ENCODE measurements at regions not wholly inside any gene's neighbourhood (a gene's known extent, or its start where the extent isn't known, plus 50 kb on each side); places are given as distances from the start of the nearest gene placed in this dataset.
A peak's percentile ranks its signal among the peaks of the same experiment; 100 is the strongest.

DNA sequence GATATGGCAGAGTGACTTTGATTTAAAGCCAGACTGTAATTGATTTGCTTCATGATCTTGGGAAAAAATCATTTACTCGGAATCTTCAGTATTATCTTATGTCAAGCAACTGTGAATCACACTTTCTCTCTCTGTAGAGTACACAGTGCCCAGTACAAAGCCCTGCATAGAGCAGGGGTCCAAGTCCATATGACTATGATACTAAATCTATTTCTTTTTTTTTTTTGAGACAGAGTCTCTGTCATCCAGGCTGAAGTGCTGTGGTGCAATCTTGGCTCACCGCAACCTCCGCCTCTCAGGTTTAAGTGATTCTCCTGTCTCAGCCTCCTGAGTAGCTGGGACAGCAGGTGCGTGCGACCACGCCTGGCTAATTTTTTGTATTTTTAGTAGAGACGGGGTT is 194.8 kb upstream of the SEMA6A start:
- H3K36me3 ChIP-seq (ENCODE audit: control insufficient read depth, insufficient read depth, low read length): no peaks in the 10 kb centered on the region
- no peaks in the 10 kb centered on the region for H3K27me3 ChIP-seq (ENCODE audit: control insufficient read depth, insufficient read depth, low read length)
- WGBS (ENCODE audit: insufficient coverage): 94% methylated on average over 6 of the region's 7 CpGs
- no peak overlapping the region for H3K4me3 ChIP-seq (ENCODE audit: low read length)
- H3K27ac ChIP-seq (ENCODE audit: low read length): no peak overlapping the region
- H3K4me1 ChIP-seq (ENCODE audit: control insufficient read depth, insufficient read depth, low read length): peaks cover 9% of the 10 kb centered on the region
- no peaks in the 10 kb centered on the region for H3K9me3 ChIP-seq (replicated peaks; ENCODE audit: control insufficient read depth, low read depth, low read length)
- DNase-seq: no peak

DNA sequence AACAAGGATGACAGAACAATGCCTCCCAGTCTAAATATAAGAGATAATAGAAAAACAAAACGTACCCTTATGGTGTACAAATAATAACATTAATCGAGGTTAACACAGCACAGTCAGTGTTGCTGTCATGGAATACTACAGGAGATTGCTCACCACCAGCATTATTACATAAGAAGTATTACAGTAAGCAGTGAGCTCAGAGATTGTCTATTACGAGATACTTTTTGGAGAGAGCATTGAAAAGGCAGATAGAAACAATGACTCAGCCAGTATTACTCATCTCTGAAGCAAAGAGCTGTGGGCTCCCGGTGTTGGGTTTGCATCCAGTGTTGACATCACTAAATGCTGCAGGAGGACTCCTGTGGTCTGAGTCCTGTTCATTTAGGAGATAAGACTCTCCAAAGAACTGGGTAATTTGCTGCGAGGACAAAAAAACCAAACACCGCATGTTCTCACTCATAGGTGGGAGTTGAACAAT is 191.9 kb upstream of the SEMA6A start:
- DNase-seq: peak; percentile 68
- Histone ChIP-seq H3K36me3 (ENCODE audit: control insufficient read depth, insufficient read depth, low read length) (no peaks in the 10 kb centered on the region), H3K4me3 (ENCODE audit: low read length) (no peak overlapping the region), H3K27ac (ENCODE audit: low read length) (no peak overlapping the region), H3K9me3 (replicated peaks; ENCODE audit: control insufficient read depth, low read depth, low read length) (no peaks in the 10 kb centered on the region), H3K27me3 (ENCODE audit: control insufficient read depth, insufficient read depth, low read length) (no peaks in the 10 kb centered on the region), H3K4me1 (ENCODE audit: control insufficient read depth, insufficient read depth, low read length) (peaks cover 6% of the 10 kb centered on the region)
- 61% methylated on average over 3 of the region's 6 CpGs for WGBS (ENCODE audit: insufficient coverage)

- H3K27ac ChIP-seq (ENCODE audit: low read length): no peak overlapping the region
- H3K27me3 ChIP-seq (ENCODE audit: control insufficient read depth, insufficient read depth, low read length): no peaks in the 10 kb centered on the region
- no peaks in the 10 kb centered on the region for H3K4me1 ChIP-seq (ENCODE audit: control insufficient read depth, insufficient read depth, low read length)
- H3K36me3 ChIP-seq (ENCODE audit: control insufficient read depth, insufficient read depth, low read length): no peaks in the 10 kb centered on the region
- H3K4me3 ChIP-seq (ENCODE audit: low read length): no peak overlapping the region
- DNase-seq: no peak
- no peaks in the 10 kb centered on the region for H3K9me3 ChIP-seq (replicated peaks; ENCODE audit: control insufficient read depth, low read depth, low read length)
- no CpG with 5 or more reads among the region's 1 CpG for WGBS (ENCODE audit: insufficient coverage)
Measured at GRCh38 chr5:116765441-116765840, 190.8 kb upstream of the SEMA6A start.

DNA sequence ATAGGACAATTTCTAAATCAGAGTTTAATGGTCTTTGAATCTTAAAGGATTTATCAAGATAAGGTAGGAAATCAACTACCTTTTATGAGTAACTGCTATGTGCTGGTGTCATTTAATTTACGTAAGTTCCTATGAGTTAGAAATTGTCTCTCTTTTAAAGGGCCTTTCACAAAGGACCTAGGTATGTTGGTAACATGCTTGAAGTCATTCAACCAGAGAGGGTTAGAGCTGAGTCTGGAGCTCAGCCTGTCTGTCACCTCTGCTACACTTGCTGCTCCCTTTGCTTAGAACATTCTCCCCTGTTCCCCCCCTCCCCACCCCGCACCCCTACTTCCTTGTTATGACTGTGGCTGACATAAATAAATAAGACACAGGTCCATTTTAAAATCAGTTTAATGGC is 190.3 kb upstream of the SEMA6A start:
- H3K4me1 ChIP-seq (ENCODE audit: control insufficient read depth, insufficient read depth, low read length): peaks cover under 1% of the 10 kb centered on the region
- H3K36me3 ChIP-seq (ENCODE audit: control insufficient read depth, insufficient read depth, low read length): no peaks in the 10 kb centered on the region
- DNase-seq: no peak
- H3K4me3 ChIP-seq (ENCODE audit: low read length): no peak overlapping the region
- H3K27ac ChIP-seq (ENCODE audit: low read length): no peak overlapping the region
- no peaks in the 10 kb centered on the region for H3K27me3 ChIP-seq (ENCODE audit: control insufficient read depth, insufficient read depth, low read length)
- no peaks in the 10 kb centered on the region for H3K9me3 ChIP-seq (replicated peaks; ENCODE audit: control insufficient read depth, low read depth, low read length)
- WGBS (ENCODE audit: insufficient coverage): no CpG with 5 or more reads among the region's 2 CpGs

DNA sequence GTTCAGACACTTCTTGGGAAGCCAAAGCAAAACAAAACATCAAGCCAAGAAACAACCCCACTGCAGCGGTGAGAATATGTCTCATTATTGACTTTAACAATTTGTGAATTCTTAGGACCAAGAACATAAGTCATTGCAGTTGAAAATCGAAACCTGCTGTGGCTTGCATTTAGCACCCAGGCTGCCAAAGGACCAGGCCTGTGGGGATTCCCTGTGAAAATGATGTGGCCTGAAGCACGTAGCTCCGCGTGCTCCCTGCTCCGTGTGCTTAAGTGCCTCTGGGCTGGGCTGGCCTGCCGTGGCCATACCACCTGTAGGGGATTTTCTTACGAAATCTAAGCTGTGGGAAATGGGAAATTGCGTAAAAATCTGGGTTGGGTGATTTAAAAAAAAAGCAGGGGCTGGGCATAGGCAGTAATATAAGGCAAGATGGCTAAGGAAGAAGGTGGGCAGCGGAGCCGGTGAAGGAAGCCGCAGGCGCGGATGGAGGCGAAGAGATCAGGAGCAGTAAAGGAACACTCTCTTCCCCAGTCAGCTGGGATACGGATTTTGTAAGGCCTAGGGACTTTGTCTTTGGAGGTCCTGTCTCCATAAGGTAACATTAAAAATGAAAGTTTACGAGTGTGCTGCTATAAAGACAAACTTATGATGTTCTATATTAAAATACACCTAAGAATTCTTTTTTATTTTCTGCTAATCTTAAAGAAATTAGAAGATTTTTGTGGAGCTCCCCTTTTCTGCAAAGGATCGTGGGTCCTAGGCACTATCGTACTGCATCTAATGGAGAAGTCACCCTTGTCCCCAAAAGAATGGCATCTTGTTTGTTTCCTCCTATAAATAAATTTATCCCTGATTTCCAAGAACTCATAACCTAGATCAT is 189.6 kb upstream of the SEMA6A start:
- Histone ChIP-seq H3K27ac (ENCODE audit: low read length) (no peak overlapping the region), H3K4me1 (ENCODE audit: control insufficient read depth, insufficient read depth, low read length) (peaks cover 2% of the 10 kb centered on the region), H3K9me3 (replicated peaks; ENCODE audit: control insufficient read depth, low read depth, low read length) (no peaks in the 10 kb centered on the region), H3K27me3 (ENCODE audit: control insufficient read depth, insufficient read depth, low read length) (no peaks in the 10 kb centered on the region), H3K36me3 (ENCODE audit: control insufficient read depth, insufficient read depth, low read length) (no peaks in the 10 kb centered on the region), H3K4me3 (ENCODE audit: low read length) (no peak overlapping the region)
- WGBS (ENCODE audit: insufficient coverage): 71% methylated on average over 14 of the region's 19 CpGs
- DNase-seq: peak; percentile 11

GRCh38 chr5:116759860-116760640 is 185.4 kb upstream of the SEMA6A start:
- Histone ChIP-seq H3K9me3 (replicated peaks; ENCODE audit: control insufficient read depth, low read depth, low read length) (peaks cover 5% of the 10 kb centered on the region), H3K36me3 (ENCODE audit: control insufficient read depth, insufficient read depth, low read length) (no peaks in the 10 kb centered on the region), H3K27me3 (ENCODE audit: control insufficient read depth, insufficient read depth, low read length) (no peaks in the 10 kb centered on the region), H3K4me1 (ENCODE audit: control insufficient read depth, insufficient read depth, low read length) (peaks cover 2% of the 10 kb centered on the region), H3K27ac (ENCODE audit: low read length) (no peak overlapping the region), H3K4me3 (ENCODE audit: low read length) (no peak overlapping the region)
- DNase-seq: no peak
- 64% methylated on average over 7 of the region's 10 CpGs for WGBS (ENCODE audit: insufficient coverage)

DNA sequence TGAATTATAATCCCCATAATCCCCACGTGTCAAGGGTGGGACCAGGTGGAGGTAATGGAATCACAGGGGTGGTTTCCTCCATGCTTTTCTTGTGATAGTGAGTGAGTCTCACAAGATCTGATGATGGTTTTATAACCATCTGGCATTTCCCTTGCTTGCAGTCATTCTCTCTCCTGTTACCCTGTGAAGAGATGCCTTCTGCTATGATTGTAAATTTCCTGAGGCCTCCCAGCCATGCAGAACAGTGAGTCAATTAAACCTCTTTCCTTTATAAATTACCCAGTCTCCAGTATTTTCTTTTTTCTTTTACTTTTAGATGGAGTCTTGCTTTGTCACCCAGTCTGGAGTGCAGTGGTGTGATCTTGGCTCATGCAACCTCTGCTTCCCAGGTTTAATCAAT is 182.7 kb upstream of the SEMA6A start:
- Histone ChIP-seq H3K27me3 (ENCODE audit: control insufficient read depth, insufficient read depth, low read length) (no peaks in the 10 kb centered on the region), H3K36me3 (ENCODE audit: control insufficient read depth, insufficient read depth, low read length) (no peaks in the 10 kb centered on the region), H3K4me1 (ENCODE audit: control insufficient read depth, insufficient read depth, low read length) (peaks cover 2% of the 10 kb centered on the region), H3K9me3 (replicated peaks; ENCODE audit: control insufficient read depth, low read depth, low read length) (peaks cover 5% of the 10 kb centered on the region), H3K27ac (ENCODE audit: low read length) (no peak overlapping the region), H3K4me3 (ENCODE audit: low read length) (no peak overlapping the region)
- WGBS (ENCODE audit: insufficient coverage): no CpG with 5 or more reads among the region's 1 CpG
- no peak for DNase-seq

- H3K4me3 ChIP-seq (ENCODE audit: low read length): no peak overlapping the region
- 88% methylated on average over 1 of the region's 1 CpG for WGBS (ENCODE audit: insufficient coverage)
Measured at GRCh38 chr5:116756531-116756930, 181.9 kb upstream of the SEMA6A start.

DNA sequence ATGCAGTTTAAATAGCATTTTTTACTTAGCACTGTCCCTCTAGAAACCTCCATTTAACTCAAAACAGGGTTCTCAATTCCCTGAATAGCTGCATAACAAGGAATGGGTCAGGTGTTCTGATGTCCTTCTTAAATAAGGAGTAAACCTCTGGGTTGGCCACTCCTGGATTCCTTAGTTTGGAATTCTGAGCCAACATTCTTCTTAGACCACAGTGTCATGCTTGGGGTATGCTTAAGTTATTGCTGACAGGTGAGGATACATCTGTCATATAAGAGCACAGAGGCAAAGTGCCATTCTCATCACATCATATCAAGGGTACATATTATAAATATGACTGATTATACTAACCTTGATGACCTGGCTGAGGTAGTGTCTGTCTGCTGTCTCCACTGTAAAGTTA is 179.9 kb upstream of the SEMA6A start:
- H3K36me3 ChIP-seq (ENCODE audit: control insufficient read depth, insufficient read depth, low read length): no peaks in the 10 kb centered on the region
- no peak for DNase-seq
- H3K4me3 ChIP-seq (ENCODE audit: low read length): no peak overlapping the region
- no peaks in the 10 kb centered on the region for H3K4me1 ChIP-seq (ENCODE audit: control insufficient read depth, insufficient read depth, low read length)
- H3K9me3 ChIP-seq (replicated peaks; ENCODE audit: control insufficient read depth, low read depth, low read length): peaks cover 5% of the 10 kb centered on the region
- H3K27ac ChIP-seq (ENCODE audit: low read length): no peak overlapping the region
- no peaks in the 10 kb centered on the region for H3K27me3 ChIP-seq (ENCODE audit: control insufficient read depth, insufficient read depth, low read length)

More at GRCh38 chr5:116756531-116756930, 181.9 kb upstream of the SEMA6A start:
- no peak for DNase-seq
- Histone ChIP-seq H3K4me1 (ENCODE audit: control insufficient read depth, insufficient read depth, low read length) (peaks cover 2% of the 10 kb centered on the region), H3K9me3 (replicated peaks; ENCODE audit: control insufficient read depth, low read depth, low read length) (peaks cover 5% of the 10 kb centered on the region), H3K36me3 (ENCODE audit: control insufficient read depth, insufficient read depth, low read length) (no peaks in the 10 kb centered on the region), H3K27ac (ENCODE audit: low read length) (no peak overlapping the region), H3K27me3 (ENCODE audit: control insufficient read depth, insufficient read depth, low read length) (no peaks in the 10 kb centered on the region)

DNA sequence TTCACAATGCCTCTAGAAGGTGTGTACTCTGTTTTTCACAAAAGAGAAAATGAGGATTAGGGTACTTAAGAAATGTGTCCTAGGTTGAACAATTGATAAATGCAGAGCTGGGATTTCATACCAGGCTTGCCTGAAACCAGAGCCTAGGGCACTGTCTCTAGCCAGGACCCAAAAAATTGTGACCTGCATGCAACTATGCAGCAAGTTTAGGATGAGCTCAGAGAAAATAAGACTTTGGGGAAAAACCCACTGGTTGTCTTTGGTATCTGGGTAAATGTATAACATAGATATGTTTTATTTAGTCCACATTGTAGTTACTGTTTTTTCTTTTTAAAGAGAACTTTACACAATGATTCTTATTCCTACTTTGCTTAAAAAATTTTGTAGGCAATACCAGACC is 177.1 kb upstream of the SEMA6A start:
- DNase-seq: no peak
- H3K9me3 ChIP-seq (replicated peaks; ENCODE audit: control insufficient read depth, low read depth, low read length): peaks cover 4% of the 10 kb centered on the region

More for the DNA sequence above, 177.1 kb upstream of the SEMA6A start:
- H3K4me3 ChIP-seq (ENCODE audit: low read length): no peak overlapping the region
- peaks cover 3% of the 10 kb centered on the region for H3K4me1 ChIP-seq (ENCODE audit: control insufficient read depth, insufficient read depth, low read length)
- no peak overlapping the region for H3K27ac ChIP-seq (ENCODE audit: low read length)
- no peaks in the 10 kb centered on the region for H3K36me3 ChIP-seq (ENCODE audit: control insufficient read depth, insufficient read depth, low read length)
- no peaks in the 10 kb centered on the region for H3K27me3 ChIP-seq (ENCODE audit: control insufficient read depth, insufficient read depth, low read length)

All from muscle of leg (tissue), 3 donors.